Adrenal gland (tissue), 9 donors: ENCODE measurements at regions not wholly inside any gene's neighbourhood (a gene's known extent, or its start where the extent isn't known, plus 50 kb on each side); places are given as distances from the start of the nearest gene placed in this dataset.

Source experiments
- DNase-seq, 7 donors: peaks; one replicate each; pipeline ENCODE4 v3.0.0-alpha.2; 2019 to 2020
- H3K27ac ChIP-seq, 5 donors: fragments of 200-600 bp; sonication (generic) in 4 of 5; 1 replicate in 3 of 5; 2 replicates in 2 of 5; pipeline versions ENCODE4 v1.5.1 to v1.8.0; 2016 to 2020; ENCODE audit warnings: mild to moderate bottlenecking in 1 of 5
- H3K27me3 ChIP-seq: fragments of 200-600 bp; 2 replicates; pipeline ENCODE4 v1.8.0; 2021
- H3K36me3 ChIP-seq, 2 donors: fragments of 200-600 bp; replicated peaks in 1 of 2; 1 replicate in 1 of 2; 2 replicates in 1 of 2; pipeline versions ENCODE4 v1.5.1 to v1.8.0; 2018 to 2022
- H3K4me1 ChIP-seq, 2 donors: fragments of 200-600 bp; replicated peaks in 1 of 2; 1 replicate in 1 of 2; 2 replicates in 1 of 2; pipeline versions ENCODE4 v1.5.1 to v1.8.0; 2018 to 2021
- H3K4me3 ChIP-seq, 4 donors: fragments of 200-600 bp; sonication (generic) in 3 of 4; one replicate each; pipeline ENCODE4 v1.5.1; 2016 to 2018
- H3K9me3 ChIP-seq, 3 donors: fragments of 200-600 bp; sonication (generic) in 1 of 3; replicated peaks in 1 of 3; 1 replicate in 2 of 3; 2 replicates in 1 of 3; pipeline versions ENCODE4 v1.5.1 to v1.8.0; 2016 to 2021
- CTCF ChIP-seq, 6 experiments: fragments of 450-650 bp in 4 of 6; fragments of 200-600 bp in 2 of 6; sonication (generic) in 1 of 6; IDR thresholded peaks; 1 replicate in 5 of 6; 2 replicates in 1 of 6; pipeline versions ENCODE4 v1.5.1 to v1.8.0; 2016 to 2021; ENCODE audit warnings: antibody characterized with exemption in 6 of 6, mild to moderate bottlenecking in 2 of 6, moderate library complexity in 1 of 6
- POLR2A ChIP-seq, 2 donors: fragments of 450-650 bp; IDR thresholded peaks; one replicate each; pipeline ENCODE4 v1.6.1; 2017; ENCODE audit warnings: antibody characterized with exemption in 2 of 2, mild to moderate bottlenecking in 2 of 2, moderate library complexity in 1 of 2
- WGBS, 4 donors: extraction: QIAGEN DNeasy Blood & Tissue Kit in 2 of 4; methylation state at CpG; one replicate each; pipeline versions ENCODE4 v1.1.5 to v1.1.7; 2013 to 2017; 5-methylcytosine and 5-hydroxymethylcytosine counted together
- intact Hi-C, 2 donors: fragments of 100-400 bp; cut with DNase I; formaldehyde crosslinking; loops; one replicate each; pipeline versions ENCODE4 v1.14.1 to v1.15.0; 2022 to 2023
- donor health status: healthy with polysubstance abuse.
- donor health status: Bipolar disorder and iron deficiency.
- donor health status: DM: yes; HTN: yes; CAD: no.
- donor health status: DM: no; HTN: no; CAD: no.
- donor health status: DM: no; HTN: no; CAD: no.

- peaks cover 11% of the 10 kb centered on the region for H3K27me3 ChIP-seq
- H3K36me3 ChIP-seq: no peaks in the 10 kb centered on the region
- H3K4me1 ChIP-seq: no peaks in the 10 kb centered on the region
- no peak for DNase-seq
- TF ChIP-seq POLR2A (IDR thresholded peaks at IDR 0.05) (no peak), CTCF (IDR thresholded peaks at IDR 0.05) (no peak)
- no peak overlapping the region for H3K27ac ChIP-seq
- intact Hi-C loops: no loop called here
- no peaks in the 10 kb centered on the region for H3K9me3 ChIP-seq
- 59 to 77% (median 65%) methylated on average over 7 of the region's 7 CpGs for WGBS, 4 donors
- H3K4me3 ChIP-seq: no peak overlapping the region
Measured at GRCh38 chr16:86306011-86306644, 204.2 kb upstream of the FOXF1 start.

- no peak overlapping the region for H3K27ac ChIP-seq
- intact Hi-C loops: no loop called here
- 62 to 74% (median 64%) methylated on average over 9 of the region's 9 CpGs for WGBS, 4 donors
Measured at GRCh38 chr16:86306811-86307513, 203.4 kb upstream of the FOXF1 start.

GRCh38 chr16:86307514-86307903, 202.8 kb upstream of the FOXF1 start:
- intact Hi-C loops: no loop called here
- Histone ChIP-seq H3K4me3 (no peak overlapping the region), H3K36me3 (no peaks in the 10 kb centered on the region), H3K27ac (no peak overlapping the region), H3K4me1 (no peaks in the 10 kb centered on the region), H3K9me3 (no peaks in the 10 kb centered on the region), H3K27me3 (peaks cover 8% of the 10 kb centered on the region)
- no peak for DNase-seq
- no peak for TF ChIP-seq POLR2A (IDR thresholded peaks at IDR 0.05)
- TF ChIP-seq CTCF (IDR thresholded peaks at IDR 0.05): no peak
- WGBS, 4 donors: 56 to 79% (median 62%) methylated on average over 6 of the region's 6 CpGs

More at GRCh38 chr16:86306811-86307513, 203.4 kb upstream of the FOXF1 start:
- no peaks in the 10 kb centered on the region for H3K9me3 ChIP-seq
- no peak for DNase-seq
- no peak overlapping the region for H3K4me3 ChIP-seq
- no peak for TF ChIP-seq POLR2A (IDR thresholded peaks at IDR 0.05)
- TF ChIP-seq CTCF (IDR thresholded peaks at IDR 0.05): no peak
- H3K4me1 ChIP-seq: no peaks in the 10 kb centered on the region
- H3K36me3 ChIP-seq: no peaks in the 10 kb centered on the region
- peaks cover 8% of the 10 kb centered on the region for H3K27me3 ChIP-seq

GRCh38 chr16:86308514-86308913, 201.8 kb upstream of the FOXF1 start:
- H3K4me3 ChIP-seq: no peak overlapping the region
- TF ChIP-seq POLR2A (IDR thresholded peaks at IDR 0.05): no peak
- no peak for TF ChIP-seq CTCF (IDR thresholded peaks at IDR 0.05)
- 61 to 81% (median 71%) methylated on average over 8 to 10 of the region's 10 CpGs for WGBS, 4 donors
- H3K27me3 ChIP-seq: peaks cover 8% of the 10 kb centered on the region
- no peak overlapping the region for H3K27ac ChIP-seq
- no peaks in the 10 kb centered on the region for H3K36me3 ChIP-seq
- no peaks in the 10 kb centered on the region for H3K9me3 ChIP-seq
- no peak for DNase-seq
- H3K4me1 ChIP-seq: no peaks in the 10 kb centered on the region
- intact Hi-C loops: no loop called here
